DMS153 treated with DMSO at 0.1 percent for 48 hours (cell line): ENCODE measurements at regions not wholly inside any gene's neighbourhood (a gene's known extent, or its start where the extent isn't known, plus 50 kb on each side); places are given as distances from the start of the nearest gene placed in this dataset.

ENCODE experiments used
- DNase-seq: peaks from one replicate; lab custom pipeline; 2025; ENCODE audit not compliant: unreplicated experiment; lab: John Stamatoyannopoulos, UW

DNA sequence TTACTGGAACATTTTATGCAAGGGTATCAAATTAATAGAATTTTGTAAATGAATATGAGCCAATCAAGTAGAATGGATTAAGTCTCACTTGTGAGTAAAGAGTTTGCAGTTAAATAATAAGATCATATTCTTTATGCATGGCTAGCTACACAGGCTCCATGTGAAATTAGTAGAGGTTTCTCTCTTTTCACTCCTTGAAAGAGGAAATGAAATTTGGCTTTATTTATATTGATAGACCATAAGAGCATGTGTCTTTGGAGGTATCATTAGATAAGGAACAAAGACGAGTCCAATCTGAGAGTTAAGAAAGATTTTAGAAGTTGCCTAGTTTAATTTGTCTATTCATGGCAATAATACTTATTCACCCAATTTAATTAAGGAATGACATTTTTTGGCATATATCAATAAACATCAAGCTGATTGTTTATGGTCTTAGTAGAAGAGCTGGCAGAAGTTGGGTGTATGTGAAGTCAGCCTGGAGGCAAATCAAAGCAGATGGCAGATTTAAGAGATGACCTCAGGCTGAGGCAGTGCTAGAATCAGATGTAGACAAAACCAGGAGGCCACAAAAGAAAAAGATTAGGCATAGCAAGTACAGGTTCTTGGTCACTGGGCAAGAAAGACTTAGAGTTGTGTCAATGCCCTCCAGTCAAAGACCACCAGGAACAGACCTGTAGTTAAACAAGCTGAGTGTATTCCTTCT, 406.5 kb upstream of the ARHGEF26 start:
- no peak for DNase-seq

DNA sequence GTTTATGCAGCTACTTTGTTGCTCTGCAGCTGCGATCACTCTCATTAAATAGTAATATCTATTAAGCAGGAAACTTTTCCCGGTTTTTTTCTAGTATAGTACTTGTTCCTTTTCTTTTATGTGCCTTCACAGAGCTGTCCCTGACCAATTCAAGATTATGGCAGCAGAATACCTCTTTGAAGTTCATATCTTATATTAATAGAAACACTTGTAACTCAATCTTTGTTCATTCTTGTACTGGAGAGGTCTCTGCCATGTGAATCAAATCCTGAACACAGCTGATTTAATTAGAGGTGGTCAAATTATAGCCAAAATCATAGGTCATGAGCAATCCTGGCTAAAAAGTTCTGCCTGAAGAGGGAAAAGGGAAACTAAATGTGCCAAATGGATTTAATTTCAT, 399.0 kb upstream of the ARHGEF26 start:
- DNase-seq = no peak

DNA sequence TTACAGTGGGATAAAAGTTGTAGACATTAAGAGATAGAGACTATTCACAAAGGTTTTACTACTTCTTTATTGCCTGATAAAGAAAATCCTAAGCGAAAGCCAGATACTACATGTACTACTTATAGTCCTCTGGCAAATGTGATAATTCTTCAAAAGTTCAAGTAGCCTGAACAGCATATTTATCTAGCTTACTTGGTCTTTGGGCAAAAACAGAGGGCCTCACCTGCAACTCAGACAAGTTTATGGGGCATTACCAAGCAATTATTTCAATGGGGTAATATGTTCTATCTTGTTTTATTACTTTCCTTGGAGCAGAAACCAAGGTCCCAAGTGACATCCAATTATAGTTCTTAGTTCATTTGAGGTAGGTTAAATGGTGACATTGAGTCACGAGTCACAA, 390.1 kb upstream of the ARHGEF26 start:
- DNase-seq = no peak

DNA sequence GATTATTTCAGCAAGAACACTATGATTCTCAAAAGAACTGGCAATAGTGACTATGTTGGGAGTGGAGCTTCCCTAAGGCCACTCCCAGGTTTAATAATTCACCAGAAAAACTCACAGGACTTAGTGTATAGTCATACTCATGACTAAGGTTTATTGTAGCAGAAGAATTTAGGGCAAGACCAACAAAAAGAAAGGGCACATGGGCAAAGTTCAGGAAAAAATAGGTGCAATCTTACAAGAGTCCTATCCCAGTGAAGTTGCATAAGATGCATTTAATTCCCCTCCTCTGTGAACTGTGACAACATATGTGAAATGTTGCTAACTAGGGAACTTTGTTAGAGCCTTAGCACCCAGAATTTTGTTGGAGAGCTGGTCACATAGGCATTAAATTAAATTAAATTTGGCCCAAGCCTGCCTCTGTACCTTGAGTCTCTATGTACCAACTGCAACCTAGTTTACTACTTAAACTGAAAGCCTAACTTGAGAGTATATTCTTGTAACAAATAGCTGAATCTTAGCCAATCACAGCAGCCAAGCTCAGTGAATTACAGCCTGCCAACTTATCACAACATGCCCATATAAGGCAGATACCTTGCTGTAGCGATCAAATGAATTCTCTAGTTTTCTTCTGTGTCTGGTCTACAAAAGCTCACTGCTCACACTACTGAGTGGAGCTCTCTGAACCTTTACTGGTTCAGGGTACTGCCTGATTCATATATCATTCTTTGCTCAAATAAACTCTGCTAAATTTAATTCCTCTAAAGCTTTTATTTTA, 386.2 kb upstream of the ARHGEF26 start:
- no peak for DNase-seq

DNA sequence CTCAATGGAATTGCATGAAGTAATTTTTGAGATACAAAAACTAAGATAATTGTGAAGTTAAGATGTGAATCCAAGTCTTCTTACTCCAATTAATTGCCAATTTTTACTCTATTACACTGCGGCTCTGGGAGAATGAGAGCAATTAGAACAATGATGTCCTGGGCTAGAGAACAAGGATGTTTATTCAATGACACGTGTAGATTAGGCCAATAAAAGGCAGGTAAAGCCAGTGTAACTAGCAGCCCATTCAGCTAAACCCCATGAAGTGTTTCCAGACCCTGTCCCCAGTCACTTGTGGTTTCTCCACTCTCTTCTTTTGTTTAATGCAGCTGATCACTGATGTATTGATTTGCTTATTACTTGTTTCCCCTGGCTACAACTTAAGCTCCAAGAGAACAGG, 381.1 kb upstream of the ARHGEF26 start:
- no peak for DNase-seq

DNA sequence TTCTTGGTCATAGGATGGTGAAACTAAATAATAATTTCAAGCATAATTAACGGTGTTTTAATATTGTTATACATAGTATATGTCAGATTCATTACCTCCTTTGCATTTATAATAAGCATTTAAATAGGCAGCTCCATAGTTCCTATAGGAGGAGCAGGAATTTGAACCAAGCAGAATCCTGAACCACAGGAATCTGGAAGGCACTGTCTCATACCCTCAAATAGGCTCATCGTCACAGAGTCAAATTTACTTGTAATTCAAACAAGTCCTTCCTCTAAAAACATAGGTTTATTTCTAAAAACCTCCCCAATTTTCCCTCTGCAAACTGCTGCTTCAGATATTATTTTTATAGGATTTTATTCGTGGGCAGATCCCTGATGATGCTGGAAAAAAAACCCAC, 376.3 kb upstream of the ARHGEF26 start:
- no peak for DNase-seq

DNA sequence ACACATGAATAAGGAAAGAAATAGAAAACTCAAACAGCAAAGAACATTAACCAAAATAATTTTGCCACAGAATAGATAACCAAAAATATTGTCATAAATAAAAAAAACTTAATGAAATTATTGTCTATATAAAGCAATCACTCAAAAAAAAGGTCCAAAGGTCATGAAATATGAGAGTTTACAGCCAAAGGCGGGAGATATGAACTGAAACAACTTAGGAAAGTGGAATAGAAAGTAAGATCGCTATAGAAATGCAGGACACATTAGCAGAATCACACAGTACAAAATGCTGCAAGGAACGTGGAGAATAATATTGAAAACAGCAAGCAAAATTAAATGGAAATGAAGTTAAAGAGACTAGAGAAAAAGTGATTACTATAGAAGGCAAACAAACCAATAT, 375.0 kb upstream of the ARHGEF26 start:
- DNase-seq = no peak

DNA sequence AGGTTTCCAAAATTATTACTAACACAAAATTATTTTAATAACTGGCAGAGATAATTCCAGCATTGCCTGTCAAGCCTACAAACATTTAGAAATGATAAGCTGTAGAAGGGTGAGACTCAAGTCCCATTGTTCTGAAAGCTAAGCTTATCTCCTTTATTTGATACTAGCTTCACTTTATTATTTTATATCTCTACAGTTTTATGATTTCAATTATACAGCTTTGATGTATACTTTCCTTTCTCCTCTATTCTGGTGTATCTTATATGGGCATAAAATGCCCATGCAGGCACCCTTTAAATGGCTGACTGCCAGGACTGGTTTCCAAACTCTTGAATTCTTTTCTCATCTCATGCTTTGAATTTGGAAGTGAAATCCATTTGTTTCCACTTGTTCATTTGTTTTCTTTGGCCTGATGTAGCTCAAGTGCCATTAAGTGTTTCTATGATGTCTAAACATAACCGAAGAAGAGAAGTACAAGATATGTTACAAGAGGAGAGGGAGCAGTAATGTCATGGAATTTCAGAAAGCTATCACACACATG, 372.1 kb upstream of the ARHGEF26 start:
- no peak for DNase-seq

DNA sequence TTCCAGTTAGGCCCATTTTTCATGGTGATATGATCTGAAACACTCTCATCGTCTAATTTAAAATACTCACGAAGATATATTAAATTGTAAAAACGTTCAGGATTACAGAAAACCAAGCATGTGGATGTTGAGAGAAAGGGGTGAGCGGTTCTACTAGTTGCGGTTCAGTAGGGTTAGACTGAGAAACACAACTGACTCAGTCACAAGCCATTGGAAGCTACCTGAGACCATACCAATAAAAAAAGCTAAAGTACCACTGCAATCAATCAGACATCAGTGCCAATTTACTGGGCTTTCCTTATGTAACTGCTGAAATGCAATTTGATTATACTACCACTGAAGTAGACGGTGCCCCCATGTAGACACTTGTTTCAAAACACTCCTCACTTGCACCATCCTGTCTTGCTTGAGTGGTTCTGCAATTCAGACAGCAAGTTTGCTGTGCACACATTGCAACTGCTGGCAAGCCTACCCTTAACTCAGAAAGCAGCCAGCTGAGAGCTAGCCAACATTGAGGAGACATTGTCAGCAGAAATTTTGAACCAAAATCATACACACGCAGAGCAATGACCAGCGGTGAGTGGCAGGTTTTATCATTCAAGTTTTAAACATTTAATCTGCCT, 368.7 kb upstream of the ARHGEF26 start:
- DNase-seq = no peak

DNA sequence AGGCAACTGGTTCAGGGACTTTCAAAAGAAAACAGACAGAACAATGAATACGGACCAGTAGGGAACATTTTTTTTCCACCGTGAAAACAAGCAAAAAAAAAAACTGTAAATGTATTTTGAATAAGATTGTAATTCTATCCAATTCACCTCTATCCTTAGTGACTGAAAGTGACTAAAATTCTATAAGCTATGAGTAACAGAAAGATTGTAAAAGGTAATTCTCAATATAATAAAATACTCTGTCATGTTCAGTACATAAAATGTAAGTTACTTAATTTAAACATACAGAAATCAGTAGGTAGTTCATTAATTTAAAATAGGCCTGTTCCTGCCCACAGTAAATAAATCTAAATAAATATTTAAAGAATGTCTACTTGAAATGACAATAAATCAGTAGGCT, 368.2 kb upstream of the ARHGEF26 start:
- no peak for DNase-seq

DNA sequence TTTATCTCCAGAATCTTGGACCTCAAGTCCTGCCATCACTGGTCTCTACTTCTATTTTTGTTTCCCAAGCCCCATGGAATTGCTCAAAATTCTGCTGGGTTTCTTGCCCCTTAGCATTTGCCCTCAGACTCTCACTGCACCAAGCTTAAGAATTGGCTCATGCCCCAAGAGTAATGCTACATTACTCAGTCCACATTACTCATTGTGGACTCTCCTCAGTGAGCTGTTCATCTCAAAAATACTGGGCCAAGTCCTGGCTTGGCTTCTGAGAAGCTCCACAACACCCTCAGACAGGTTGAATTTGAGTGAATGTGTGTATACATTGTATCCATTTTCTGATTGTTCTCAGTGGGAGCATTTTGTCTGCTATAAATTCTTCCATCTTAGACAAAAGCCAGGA, 364.4 kb upstream of the ARHGEF26 start:
- DNase-seq = no peak

DNA sequence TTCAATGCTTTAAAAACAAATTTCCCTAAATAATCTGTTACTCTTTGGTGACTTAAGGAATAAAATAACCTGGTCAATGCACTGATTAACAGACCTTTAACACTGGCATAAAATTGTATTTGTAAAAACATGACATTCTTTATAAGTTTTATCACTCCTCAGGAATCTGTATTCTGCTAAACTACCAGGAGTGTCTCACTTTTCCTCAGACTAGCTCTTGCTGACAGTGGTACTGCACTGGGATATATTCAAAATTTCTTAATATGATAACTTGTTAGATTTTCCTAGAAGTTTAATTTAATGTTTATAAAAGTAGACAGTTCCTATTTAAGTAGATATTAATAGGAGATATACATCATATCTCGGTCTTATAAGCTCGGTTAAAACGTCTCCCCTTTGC, 363.4 kb upstream of the ARHGEF26 start:
- no peak for DNase-seq

DNA sequence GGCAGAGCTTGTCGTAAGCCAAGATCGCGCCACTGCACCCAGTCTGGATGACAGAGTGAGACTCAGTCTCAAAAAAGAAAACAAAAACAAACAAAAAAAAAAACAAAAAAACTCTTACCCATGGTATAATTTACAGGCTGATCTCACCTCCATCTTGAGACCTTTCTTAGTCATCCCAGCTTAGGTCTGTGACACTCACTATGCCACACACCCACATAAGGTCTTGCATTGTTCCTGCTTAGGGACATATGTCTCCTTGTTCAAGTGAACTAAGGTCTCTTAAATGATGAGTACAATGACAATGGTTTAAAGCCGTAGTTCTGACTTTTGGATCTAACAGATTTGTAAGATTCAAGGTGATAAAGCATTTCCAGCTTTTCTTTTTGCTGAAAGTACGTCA, 360.2 kb upstream of the ARHGEF26 start:
- no peak for DNase-seq

DNA sequence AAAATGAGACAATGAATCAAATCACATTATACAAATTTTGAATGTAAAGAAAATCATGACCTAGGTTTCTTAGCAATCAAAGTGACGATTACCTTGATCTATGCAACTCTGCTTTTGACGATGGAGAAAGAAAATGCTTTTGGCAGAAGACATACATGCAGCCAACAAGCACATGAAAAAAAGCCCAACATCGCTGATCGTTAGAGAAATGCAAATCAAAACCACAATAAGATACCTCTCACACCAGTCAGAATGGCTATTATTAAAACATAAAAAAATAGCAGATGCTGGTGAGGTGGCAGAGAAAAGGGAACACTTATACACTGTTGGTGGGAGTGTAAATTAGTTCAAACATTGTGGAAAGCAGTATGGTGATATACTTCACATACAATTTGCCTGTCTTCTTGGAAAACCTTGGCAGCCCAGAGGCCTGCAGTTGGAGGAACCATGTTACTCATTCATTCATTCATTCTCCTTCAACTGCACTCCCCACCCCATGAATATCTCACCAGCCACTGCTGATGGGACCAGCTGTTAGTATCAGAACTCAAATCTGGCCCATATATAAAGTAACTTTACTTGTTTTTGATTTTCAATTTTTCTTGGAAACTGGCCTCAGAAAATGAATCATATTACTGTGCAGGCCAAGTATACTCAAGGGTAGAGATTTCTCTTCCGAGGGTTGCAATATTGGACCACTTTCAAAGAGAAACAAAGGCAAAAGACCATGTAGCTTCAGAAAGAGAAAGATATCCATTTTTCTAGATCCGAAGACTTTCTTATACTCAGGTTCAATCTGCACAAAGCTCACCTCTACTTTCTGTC, 358.6 kb upstream of the ARHGEF26 start:
- DNase-seq = no peak

DNA sequence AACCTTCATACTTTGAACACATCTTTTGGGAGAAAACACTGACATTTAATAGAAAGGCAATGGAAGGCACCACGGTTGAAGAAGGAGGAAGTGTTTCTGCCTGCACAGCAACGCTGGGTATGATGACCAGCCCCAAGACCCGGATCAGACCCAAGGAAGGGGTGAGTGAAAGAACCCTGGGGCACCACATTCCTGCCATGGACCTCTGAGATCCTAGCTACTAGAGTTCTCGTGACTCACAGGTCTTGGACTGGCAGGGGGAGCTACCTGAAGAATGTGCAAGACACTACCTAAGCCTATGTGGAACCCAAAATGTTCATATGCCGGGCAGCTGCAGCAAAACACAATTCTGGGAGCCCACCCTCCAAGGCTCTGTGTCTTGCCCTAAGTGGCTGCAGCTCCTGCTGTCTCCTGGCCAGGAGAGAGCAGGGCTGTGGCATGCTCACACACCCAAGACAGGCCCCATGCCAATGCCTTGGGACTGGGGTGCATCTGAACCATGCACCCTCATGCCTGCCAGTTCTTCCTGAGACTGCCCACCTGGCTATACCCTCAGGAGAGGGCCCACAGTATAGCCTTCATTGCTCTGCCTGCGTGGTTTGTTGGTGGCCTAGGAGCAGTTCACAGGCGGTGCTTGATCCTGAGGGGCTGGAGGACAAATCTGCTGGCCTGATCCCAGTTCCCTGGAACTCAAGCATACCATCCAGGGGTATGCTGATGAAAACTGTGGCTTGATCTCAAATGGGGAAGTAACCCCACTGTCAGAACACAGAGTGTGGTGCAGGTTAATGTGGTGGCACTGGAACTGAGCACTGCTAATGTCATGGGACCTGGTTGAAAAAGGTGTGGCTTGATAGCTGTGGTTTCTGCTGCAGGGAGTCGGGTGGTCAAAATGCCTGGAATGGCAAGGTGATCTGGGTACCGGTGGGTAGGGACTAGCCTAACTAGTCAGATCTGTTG, 353.3 kb upstream of the ARHGEF26 start:
- DNase-seq = no peak

DNA sequence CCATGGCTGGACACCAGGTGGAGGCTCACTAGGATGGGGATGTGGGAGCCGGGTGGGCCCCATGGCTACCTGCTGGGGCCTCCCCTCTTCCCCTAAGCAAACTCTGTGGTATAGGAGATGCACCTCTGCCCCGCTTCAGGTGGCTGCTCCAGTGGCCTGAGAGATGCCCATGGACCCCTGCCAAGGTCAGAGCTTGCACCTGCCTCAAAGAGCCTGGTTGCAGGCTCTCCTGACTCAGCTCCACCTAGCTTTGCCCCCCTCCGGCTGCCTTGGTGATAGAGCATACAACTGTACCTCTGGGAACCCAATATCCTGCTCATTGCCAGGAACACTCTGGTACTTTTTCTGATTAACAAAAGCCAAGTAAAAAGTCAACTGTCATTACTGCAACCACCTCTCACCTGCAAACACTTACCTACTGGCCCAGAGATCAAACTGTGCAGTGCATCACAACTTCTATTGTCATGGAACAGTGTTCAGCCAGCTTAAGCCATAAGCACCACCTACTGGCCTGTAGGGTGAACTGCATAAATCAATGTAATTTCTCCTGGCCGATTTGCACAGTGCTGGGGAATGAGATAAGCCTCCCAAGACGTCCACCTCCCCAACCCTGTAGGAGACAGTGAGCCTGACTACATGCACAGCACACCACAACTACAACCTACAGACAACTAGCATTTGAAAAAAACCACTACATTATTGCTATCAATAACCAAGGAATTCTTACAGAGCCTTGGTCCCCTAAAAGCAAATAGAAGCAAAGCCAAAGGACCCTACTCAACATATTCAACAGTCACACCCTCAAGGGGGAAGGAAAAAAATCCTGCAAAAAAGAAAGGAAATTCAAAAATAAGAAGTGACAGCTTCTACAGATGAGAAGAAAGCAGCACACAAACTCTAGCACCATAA, 352.4 kb upstream of the ARHGEF26 start:
- peak; percentile 22 for DNase-seq

DNA sequence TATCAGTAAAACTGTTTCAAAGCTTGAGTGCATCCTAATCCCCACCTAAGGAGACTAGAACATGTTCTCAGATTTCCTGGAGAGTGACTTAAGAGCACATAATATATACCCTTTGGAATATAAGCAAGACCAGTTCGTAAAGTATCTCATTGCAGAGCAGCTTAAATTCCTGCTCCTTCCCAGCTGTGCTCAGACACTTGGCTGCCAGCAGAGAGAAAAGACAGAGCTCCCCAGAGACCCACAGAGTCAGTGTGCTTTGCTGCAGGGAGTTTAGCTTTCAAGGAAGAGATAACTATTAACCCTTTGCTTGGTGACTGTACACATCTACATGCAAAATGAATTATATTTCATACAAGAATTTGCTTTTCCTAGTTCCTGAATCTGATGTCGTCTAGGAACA, 338.1 kb upstream of the ARHGEF26 start:
- DNase-seq = no peak

DNA sequence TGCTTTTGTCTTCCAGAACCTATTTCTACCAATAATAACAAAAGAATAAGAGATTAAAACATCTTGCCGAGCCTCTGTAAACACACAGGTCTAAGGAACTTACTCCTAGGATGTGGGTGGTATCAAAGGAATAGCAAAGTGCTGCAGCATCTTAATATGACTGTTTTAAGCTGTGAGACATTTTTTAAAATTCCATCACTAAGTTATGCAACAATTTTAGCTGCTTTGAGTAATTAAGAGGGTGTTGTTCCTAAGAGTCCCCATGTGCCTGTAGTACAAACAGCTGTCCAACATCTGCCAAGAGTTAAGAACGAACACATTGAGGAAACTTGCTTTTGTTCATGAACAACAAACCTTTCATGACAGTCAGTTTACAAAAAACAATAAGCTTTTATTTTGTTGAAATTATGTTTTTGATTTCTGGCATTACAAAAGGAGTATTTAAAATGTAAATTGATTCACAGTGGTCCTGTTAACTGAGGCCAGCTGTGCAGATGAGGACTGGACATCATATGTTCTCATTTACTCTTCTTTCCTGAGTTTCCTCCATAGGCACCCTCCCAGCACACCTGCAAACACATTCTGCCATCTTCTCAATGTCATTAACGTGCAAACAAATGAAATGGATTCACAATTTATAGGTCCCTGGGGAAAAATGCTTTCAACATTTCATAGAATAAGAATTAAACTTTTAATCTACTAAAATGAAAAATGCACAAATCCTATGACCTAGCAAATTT, 337.3 kb upstream of the ARHGEF26 start:
- no peak for DNase-seq
